ENCODE measurements at regions not wholly inside any gene's neighbourhood (a gene's known extent, or its start where the extent isn't known, plus 50 kb on each side); places are given as distances from the start of the nearest gene placed in this dataset.

GRCh38 chr18:8458546-8459215 lies 150.6 kb upstream of the RAB12 start:
- no peak for DNase-seq

- no peak for DNase-seq
Measured at GRCh38 chr18:8460748-8461147, 148.5 kb upstream of the RAB12 start.

DNA sequence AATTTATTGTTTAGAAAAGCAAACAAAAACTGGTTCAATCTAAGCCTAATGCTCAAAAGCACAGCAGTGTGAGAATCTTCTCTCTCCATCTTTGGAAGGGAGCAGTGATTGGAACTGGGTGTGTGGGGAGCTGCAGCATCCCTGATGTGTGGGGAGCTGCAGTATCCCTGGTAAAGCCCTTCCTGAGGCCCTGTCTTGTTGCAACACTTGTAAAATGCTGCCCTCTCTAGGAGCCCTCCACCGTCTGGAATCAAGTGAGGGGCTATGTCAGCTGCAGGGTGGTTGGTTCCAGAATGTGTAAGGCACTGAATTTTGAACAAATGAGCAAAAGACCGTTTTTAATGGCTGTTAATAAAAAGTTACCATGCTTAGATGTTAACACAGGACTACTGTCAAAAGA lies 147.7 kb upstream of the RAB12 start:
- no peak for DNase-seq

- DNase-seq = no peak
Measured at GRCh38 chr18:8462651-8463185, 146.5 kb upstream of the RAB12 start.

- DNase-seq = no peak
Measured at GRCh38 chr18:8463791-8464190, 145.4 kb upstream of the RAB12 start.

DNA sequence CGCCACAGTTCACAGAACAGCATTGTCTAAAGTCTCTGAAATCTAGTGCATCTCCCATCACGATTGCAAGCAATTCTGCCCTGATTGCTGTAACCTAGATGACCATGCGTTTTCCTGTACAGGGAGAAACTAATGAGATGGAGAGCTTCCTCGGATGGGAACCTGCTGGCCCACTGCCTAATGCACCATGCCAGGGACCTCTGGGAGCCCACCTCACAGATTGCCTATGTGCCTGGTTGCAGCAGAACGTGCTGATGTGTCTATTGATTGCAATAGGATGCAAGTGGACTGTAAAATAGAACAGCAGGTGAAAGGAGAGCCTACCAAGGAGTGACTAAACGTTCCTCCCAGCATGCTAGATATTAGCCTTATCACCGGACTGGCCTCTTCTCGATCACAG lies 141.0 kb upstream of the RAB12 start:
- no peak for DNase-seq

GRCh38 chr18:8468921-8469335 lies 140.3 kb upstream of the RAB12 start:
- DNase-seq = peak; percentile 36

DNA sequence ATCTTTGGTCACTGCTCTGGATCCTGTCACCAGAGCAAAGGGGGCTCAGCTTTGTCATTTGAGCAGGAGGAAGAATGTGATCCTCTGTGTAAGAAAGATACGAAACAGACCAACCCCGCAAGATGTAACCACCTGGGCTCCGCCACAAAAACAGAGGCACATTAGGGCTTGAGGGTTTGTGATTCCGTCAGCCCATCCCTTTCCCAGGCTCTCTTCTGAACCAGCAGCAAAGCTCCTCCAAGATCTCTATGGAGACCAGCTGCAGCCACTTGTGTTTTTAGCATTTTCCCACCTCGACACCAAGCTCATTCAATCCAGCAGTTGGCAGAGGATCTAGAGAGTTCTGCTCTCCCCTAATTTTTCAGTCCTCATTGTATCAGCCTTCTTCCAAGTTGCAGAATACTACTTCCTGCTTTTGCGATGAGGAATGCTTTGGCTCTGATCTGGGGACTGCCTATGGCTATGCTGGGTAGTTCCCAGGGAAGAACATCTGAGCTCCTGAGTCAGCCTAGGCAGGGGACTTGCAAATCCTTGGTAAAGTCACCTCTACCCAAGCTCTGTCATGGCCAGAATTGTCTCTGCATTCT lies 139.6 kb upstream of the RAB12 start:
- DNase-seq = no peak

- no peak for DNase-seq
Measured at GRCh38 chr18:8471372-8471771, 137.9 kb upstream of the RAB12 start.

- no peak for DNase-seq
Measured at GRCh38 chr18:8474661-8475060, 134.6 kb upstream of the RAB12 start.

- DNase-seq = no peak
Measured at GRCh38 chr18:8477615-8478014, 131.6 kb upstream of the RAB12 start.

GRCh38 chr18:8478166-8478967 lies 130.9 kb upstream of the RAB12 start:
- peak; percentile 44 for DNase-seq

DNA sequence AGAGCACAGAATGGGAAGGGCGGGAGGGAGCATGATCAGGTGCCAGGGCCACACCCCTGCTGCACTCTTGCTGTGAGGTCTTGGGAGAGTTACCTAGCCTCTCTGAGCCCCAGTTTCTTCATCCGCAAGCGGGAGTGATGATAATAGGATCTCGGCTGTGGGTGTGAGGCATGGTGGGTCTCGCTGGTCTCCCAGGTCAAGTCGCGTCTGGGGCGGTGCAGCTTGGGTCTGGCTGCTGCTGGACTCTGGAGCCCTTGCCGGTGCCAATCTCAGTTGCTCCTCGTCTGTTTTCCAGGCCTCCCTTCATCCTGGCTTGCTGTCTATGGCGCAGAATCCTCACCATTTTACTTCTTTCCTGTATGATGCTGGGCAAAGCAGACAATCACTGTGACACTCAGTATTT lies 130.3 kb upstream of the RAB12 start:
- DNase-seq = no peak

- no peak for DNase-seq
Measured at GRCh38 chr18:8479789-8480188, 129.4 kb upstream of the RAB12 start.

DNA sequence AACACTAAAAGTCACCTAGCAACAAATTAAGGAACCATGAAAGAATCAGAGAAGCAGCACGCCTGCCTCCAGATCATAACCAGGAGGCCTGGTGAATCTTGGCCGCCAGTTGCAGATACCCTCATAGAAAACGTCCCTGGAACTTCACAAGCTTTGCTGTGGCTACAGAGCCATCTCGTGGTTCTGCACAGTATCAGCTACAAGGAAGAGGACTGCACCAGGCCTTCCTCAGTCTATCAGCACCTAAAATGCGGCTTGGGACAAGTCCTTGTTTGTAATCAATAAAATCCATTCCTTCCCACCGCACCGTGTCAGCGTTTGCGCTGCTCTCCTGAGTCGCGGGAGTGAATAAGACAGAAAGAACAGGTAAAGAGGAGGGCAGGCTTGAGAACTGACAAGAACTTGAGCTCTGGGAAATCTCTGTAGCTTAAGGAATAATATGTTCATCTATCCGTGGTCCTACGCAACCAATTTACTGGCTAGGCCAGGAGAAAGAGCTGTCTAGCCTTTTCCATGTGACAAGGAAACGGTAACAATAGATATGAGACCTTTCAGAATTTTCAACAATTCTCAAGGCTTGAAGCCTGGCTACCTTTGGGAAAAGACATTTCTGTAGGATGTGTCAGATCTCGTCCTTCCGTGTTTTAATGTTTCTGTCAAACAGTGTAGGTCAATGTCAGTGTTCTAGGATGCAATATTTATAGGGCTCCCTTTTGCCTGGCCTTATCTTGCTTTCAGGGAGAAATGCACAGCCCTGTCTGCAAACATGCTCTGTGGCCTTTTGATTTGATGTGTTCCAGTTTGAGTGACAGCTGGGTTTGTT lies 128.5 kb upstream of the RAB12 start:
- peak; percentile 45 for DNase-seq

DNA sequence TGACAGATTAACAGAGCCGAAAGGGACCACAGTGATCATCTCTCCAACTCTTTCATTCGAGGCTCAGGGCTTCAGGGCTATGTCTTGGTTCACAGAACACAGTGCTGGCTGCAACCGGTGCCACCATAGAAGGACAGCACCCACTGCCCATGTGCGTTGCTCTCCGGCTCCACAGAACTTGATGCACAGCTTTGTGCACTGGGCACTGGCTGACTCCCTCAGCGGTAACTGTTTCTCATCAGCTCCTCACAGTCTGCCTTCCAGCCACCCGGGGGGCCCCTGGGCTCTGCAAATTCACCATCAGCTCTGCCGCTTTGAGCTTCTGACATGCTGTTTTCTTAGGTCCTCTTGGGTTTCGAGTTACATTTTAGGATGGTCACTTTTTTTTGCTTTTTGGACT lies 124.3 kb upstream of the RAB12 start:
- no peak for DNase-seq

- no peak for DNase-seq
Measured at GRCh38 chr18:8489761-8490160, 119.5 kb upstream of the RAB12 start.

GRCh38 chr18:8491516-8491915 lies 117.7 kb upstream of the RAB12 start:
- no peak for DNase-seq

DNA sequence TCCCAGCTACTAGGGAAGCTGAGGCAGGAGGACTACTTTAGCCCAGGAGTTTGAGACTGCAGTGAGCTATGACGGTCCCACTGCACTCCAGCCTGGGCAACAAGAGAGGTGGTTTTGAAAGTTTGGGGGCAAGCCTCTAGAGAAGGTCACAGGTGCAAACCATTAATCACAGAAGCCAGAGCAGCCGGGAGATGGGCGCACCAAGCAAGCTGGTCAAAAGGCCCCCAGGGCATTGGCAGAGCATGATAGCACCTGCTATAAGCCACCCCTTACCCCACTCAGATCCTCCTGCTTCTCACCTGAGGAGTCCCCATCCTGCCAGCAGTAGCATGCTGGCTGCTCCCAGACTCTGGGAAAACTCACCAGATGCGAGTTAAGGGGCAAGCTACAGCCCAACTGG lies 116.1 kb upstream of the RAB12 start:
- no peak for DNase-seq

GRCh38 chr18:8496186-8496585 lies 113.1 kb upstream of the RAB12 start:
- no peak for DNase-seq

DNA sequence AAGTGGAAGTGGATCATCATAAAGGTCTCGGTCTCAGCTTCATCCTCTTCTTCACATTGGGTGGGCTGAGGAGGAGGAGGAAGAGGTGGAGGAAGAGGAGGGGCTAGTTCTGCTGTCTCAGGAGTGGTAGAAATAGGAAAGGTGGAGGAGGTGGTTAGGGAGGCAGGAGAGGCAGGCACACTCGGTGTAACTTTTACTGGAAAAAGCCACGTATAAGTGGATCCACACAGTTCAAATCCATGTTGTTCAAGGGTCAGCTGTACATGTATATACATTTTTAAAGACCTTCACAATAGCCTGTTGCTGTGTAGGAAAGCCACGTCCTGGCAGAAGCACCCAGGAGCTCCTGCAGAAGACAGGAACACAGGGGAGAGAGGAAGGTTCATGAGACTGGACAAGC lies 110.3 kb upstream of the RAB12 start:
- no peak for DNase-seq

GRCh38 chr18:8499810-8500675 lies 109.2 kb upstream of the RAB12 start:
- DNase-seq = peak; percentile 43
